Stimulated activated CD8-positive, alpha-beta memory T cell treated with anti-CD3 and anti-CD28 coated beads, Interleukin-4, amount 100 ng/mL, for 1 hour (primary cell): ENCODE measurements at regions not wholly inside any gene's neighbourhood (a gene's known extent, or its start where the extent isn't known, plus 50 kb on each side); places are given as distances from the start of the nearest gene placed in this dataset.
A peak's percentile ranks its signal among the peaks of the same experiment; 100 is the strongest.

Experiments
- DNase-seq, 2 donors: peaks; one replicate each; pipeline ENCODE4 v3.0.0-alpha.2; 2020; ENCODE audit warnings: low read depth in 2 of 2, low spot score in 1 of 2

DNA sequence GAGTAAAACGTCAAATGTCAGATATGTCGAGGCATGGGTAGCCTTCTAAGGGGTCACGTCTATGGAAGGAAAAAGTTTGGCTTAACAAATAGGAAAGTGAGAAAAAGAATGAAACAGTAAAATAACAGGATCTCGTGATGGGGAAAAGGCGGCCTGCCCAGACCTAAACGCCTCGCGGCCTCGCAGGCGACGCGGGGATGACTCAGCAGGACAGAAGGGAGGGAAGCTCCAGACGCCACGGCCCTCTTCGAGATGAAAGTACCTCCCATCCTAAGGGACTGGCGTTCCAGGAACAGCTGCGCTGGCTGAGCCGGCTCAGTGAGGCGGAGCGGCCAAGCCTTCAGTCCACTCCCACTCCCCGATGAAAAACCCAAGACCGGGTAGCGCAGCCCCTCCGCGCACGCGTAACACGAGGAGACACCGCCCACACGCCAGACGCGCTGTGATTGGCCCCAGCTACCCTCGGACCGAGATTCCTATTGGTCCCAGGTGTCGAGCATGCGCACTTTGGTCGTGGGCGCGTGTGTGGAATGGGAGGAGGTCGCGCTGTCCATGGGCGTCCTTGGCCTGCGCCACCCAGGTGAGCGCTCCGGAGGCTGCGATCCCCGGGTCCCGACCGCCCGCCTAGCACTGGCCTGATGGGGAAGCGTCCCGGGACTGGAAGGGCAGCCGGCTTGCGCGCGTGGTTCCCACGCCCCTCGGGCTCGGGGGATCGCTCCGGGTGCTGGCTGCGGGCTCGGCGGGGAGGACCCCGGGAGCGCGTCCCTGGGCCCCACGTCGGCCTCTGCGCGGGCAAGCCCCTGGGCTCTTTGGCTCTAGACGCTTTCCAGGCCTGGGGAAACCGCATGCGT, 588.5 kb downstream of the MTRR start:
- peak; percentile 38 to 71 for DNase-seq

- no peak for DNase-seq
Observed at GRCh38 chr5:8458038-8458383, 589.1 kb downstream of the MTRR start.

DNA sequence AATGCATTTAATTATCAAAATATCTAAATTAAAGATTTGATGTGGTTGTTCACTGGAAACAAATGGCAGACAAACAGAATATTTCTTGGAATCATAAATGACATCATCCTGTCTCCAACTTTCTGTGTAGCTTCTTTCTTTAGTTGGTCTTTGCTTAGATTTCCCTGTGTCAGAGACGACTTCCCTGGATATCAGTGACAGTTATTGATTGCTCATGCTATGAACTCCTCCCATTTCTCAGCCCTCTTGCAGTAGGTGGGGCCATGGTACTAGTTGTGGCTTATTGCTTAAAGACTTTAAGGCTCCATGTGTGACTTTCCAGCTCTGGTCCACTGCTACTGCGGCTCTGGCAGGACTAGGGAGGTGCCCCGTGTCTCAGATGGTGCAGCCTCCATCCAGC, 592.6 kb downstream of the MTRR start:
- no peak for DNase-seq

GRCh38 chr5:8462565-8462964, 593.6 kb downstream of the MTRR start:
- DNase-seq = no peak

- no peak for DNase-seq
Observed at GRCh38 chr5:8470489-8470888, 601.5 kb downstream of the MTRR start.

- DNase-seq = no peak
Observed at GRCh38 chr5:8471581-8471980, 602.6 kb downstream of the MTRR start.

GRCh38 chr5:8473016-8473415, 604.1 kb downstream of the MTRR start:
- DNase-seq = no peak

DNA sequence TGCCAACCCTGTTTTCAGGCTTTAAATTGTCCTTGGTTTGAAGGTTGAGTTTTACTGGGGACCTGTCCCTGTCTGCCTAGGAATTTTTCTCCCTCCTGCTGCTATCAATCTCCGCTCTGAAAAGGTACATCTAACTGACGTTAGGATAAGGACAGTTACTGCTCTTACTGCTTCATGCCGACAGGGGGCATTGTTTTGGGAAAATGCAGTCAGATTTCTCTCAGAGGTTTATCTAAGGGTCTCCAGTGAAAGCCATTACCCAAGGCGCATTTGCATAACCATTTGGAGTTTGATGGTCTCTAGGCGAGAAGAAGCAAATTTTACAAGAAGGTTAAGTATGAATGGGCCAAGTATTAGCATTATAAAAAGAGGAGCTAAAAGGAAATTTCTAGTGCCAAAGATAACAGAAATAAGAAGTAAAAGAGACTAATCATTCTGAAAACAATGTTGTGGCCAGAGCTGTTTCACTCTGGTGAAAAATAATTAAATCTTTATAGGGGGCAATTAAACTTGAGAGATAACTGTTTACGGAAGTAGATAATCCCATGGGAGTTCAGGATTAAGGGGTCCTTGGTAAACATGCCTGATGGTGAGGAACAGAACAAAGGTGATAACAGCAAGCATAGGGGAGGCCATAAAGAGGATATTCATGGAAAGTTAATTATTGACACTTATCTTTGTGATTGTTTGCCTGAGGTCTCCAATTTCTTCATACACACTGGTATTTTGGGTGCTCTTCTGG, 605.0 kb downstream of the MTRR start:
- no peak for DNase-seq

- no peak for DNase-seq
Observed at GRCh38 chr5:8474569-8474930, 605.6 kb downstream of the MTRR start.

DNA sequence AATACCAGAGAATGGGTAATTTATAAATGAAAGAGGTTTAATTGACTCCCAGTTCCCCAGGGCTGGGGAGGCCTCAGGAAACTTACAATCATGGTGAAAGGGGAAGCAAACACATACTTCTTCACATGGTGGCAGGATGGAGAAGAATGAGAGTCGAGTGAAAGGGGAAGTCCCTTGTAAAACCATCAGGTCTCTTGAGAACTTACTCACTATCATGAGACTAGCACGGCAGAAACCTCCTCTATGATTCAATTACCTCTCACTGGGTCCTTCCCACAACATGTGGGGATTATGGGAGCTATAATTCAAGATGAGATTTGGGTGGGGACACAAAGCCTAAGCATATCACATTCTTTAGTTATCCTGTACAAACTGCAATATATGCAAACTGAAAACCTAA, 609.4 kb downstream of the MTRR start:
- no peak for DNase-seq

GRCh38 chr5:8481007-8481406, 612.1 kb downstream of the MTRR start:
- DNase-seq = no peak

- DNase-seq = no peak
Observed at GRCh38 chr5:8491254-8491653, 622.3 kb downstream of the MTRR start.

DNA sequence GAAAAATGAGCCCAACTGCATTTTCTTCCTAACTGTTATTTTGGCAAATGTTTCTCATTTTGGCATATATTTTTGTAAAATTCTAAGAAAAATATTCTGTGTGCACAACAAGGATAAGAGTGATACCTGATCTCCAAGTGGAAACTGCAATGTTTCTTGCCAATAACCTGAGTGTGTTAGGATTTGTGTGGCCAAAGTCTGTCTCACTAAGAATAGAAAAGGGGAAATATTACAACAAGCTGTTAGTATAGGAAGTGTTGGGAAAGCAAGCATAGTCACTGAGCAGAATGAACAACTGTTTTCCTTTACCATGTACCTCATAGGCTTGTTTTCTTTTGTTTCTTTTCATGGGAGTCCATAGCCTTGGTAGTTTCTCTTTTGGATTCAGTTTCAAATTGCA, 624.2 kb downstream of the MTRR start:
- DNase-seq = no peak

GRCh38 chr5:8500426-8500825, 631.5 kb downstream of the MTRR start:
- no peak for DNase-seq

GRCh38 chr5:8505196-8505595, 636.2 kb downstream of the MTRR start:
- no peak for DNase-seq

DNA sequence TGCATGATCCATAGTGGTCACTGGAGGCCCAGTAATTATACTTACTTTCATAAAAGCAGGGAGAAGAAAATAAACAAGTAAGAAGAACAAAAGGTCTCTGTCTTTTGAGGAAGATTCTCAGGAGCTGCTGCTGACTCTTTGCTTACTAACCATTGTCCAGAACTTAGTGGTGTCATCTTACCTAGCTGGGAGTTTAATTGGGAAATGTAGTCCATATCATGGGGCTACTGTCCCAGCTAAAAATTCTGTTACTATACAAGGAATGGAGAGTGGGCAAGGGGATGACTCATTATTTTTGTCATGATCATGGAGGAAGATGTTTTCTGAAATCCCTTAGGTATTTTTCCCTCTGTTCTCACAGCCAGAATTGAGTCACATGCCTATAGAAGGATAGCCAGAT, 639.3 kb downstream of the MTRR start:
- no peak for DNase-seq

- DNase-seq = no peak
Observed at GRCh38 chr5:8516356-8516755, 647.4 kb downstream of the MTRR start.

DNA sequence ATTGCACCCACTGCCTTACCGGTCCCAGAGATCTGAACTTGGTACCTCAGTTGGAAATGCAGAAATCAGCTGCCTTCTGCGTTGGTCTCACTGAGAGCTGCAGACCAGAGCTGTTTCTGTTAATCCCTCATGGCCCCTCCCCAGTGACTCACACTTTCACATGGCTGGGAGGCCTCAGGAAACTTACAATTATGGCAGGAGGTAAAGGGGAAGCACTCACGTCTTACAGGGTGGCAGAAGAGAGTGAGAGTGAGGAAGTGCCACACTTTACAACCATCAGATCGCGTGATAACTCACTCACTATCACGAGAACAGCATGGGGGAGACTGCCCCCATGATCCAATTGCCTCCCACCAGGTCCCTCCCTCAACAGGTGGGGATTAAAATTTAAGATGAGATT, 648.5 kb downstream of the MTRR start:
- DNase-seq = no peak

GRCh38 chr5:8520917-8521316, 652.0 kb downstream of the MTRR start:
- DNase-seq = no peak

DNA sequence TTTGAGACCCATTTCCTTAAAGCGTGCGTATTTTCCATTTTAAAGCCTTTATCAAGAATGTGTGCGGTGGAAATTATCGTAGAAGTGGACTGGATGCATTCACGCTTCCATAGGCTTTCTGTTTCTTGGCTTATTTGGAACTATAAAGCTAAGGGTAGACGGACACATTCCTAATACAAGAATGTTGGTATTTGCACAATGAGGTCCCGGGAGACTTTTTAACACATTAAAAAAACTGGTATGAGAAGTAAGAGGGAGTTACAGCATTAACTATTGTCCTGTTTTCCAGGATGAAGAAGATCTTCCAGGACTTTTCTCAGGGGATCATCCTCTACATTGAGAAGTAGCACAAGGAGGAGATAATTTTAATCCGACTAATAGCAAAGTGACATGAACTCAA, 653.0 kb downstream of the MTRR start:
- DNase-seq = no peak

- no peak for DNase-seq
Observed at GRCh38 chr5:8522646-8523045, 653.7 kb downstream of the MTRR start.

DNA sequence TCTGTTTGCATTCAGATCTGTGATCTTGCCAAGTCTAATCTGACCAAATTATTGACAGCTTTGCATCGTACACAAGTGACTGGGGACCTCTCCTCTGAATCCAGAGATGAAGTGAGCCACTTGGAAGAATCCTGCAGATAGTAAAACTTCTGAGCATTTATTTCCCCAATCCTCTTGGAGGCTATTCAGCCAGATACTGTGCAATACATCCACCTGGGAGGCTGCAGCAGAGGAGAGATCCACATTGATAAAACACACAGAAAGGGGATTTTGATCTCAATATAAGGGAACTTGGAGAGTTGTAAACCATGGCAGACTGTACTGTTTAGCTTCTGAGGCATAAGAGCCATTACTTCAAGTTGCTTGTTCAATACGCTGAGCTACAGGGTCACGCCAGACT, 654.6 kb downstream of the MTRR start:
- no peak for DNase-seq

DNA sequence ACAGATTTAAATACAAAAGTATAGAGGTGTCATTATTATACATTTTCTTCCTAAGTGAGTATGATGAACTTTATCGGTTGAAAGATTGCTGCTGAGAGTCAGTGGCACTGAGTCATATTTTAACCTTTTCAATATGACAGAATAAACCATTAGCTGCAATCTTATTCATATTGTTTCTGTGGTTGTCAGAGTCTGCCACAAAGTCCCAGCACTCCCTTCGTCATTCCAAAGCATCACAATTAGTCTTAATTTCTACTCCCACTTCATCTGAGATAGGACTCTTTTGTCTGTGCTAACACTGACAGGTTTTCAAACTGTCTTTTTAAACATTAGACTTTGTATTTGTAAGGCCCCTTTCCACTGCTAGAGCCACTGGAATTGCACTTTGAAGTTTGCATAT, 656.9 kb downstream of the MTRR start:
- DNase-seq = no peak
